Fibroblast of villous mesenchyme (primary cell): ENCODE measurements at regions not wholly inside any gene's neighbourhood (a gene's known extent, or its start where the extent isn't known, plus 50 kb on each side); places are given as distances from the start of the nearest gene placed in this dataset.
"Not testable (repeated sequence)": the region's sequence is repeated elsewhere in the genome, so short reads cannot be mapped to it uniquely, and the experiment has no call there.

Experiments used
- DNase-seq: peaks from one replicate; pipeline ENCODE4 v3.0.0-alpha.2; 2010; ENCODE audit warnings: low read depth
- H3K4me3 ChIP-seq: 2 replicates; pipeline ENCODE4 v1.5.1; 2011; ENCODE audit warnings: low read depth, mild to moderate bottlenecking, low read length
- TF ChIP-seq, protein P1 (sequence below): IDR thresholded peaks from 2 replicates; pipeline ENCODE4 v1.5.1; 2012; ENCODE audit warnings: low read depth, mild to moderate bottlenecking, low read length; ENCODE audit not compliant: insufficient read depth

DNA sequence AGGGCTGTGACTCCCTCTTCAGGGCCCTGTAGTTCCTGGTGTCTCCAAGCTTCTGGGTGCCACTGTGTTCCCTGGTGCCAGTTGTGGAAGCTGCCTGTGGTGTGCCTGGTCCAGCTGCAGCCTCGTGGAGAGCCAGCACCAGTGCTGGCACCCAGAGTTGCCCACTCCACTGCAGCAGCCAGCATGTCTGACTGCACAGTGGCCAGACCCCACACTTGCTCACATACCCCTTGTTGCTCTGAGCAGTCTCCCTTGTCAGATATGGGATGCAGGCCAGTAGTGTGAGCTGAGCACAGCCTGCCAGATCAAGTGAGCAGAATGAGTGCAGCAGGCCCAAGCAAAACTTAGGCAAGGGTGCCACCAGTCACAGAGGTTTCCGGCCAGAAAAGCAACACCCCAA is 108.6 kb downstream of the ZMAT1 start:
- DNase-seq, result no peak
- TF ChIP-seq, protein P1, sequence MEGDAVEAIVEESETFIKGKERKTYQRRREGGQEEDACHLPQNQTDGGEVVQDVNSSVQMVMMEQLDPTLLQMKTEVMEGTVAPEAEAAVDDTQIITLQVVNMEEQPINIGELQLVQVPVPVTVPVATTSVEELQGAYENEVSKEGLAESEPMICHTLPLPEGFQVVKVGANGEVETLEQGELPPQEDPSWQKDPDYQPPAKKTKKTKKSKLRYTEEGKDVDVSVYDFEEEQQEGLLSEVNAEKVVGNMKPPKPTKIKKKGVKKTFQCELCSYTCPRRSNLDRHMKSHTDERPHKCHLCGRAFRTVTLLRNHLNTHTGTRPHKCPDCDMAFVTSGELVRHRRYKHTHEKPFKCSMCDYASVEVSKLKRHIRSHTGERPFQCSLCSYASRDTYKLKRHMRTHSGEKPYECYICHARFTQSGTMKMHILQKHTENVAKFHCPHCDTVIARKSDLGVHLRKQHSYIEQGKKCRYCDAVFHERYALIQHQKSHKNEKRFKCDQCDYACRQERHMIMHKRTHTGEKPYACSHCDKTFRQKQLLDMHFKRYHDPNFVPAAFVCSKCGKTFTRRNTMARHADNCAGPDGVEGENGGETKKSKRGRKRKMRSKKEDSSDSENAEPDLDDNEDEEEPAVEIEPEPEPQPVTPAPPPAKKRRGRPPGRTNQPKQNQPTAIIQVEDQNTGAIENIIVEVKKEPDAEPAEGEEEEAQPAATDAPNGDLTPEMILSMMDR, result no peak

DNA sequence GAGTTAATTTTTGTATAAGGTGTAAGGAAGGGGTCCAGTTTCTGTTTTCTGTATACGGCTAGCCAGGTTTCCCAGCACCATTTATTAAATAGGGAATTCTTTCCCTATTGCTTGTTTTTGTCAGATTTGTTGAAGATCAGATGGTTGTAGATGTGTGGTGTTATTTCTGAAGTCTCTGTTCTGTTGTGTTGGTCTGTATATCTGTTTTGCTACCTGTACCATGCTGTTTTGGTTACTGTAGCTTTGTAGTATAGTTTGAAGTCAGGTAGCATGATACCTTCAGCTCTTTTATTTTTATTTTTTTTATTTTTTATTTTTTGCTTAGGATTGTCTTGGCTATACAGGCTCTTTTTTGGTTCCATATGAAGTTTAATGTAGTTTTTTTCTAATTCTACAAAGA is 114.1 kb downstream of the ZMAT1 start:
- DNase-seq, H3K4me3 ChIP-seq: not testable (repeated sequence)

More for the DNA sequence above, 108.6 kb downstream of the ZMAT1 start:
- no peak overlapping the region for H3K4me3 ChIP-seq

DNA sequence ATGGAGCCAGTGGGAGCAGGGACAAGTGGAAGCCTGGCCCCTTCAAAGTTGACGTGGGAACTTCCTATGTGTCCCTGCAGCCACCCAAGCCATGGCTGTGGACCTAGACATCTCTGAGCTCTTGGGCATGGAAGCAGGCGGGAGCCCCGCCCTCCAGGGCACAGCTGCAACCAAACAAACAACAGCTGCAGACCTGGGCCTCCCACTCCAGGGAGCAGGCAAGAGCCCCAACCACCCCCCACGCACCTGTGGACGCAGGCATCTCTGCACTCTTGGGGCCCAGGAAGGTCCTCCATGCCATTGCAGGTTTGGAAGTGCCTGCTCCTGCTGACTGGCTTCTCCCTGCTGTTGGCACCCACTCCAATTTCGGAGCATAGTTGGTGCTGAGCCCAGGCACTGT is 118.6 kb downstream of the ZMAT1 start:
- TF ChIP-seq, protein P1, result no peak
- no peak overlapping the region for H3K4me3 ChIP-seq
- DNase-seq, result no peak

DNA sequence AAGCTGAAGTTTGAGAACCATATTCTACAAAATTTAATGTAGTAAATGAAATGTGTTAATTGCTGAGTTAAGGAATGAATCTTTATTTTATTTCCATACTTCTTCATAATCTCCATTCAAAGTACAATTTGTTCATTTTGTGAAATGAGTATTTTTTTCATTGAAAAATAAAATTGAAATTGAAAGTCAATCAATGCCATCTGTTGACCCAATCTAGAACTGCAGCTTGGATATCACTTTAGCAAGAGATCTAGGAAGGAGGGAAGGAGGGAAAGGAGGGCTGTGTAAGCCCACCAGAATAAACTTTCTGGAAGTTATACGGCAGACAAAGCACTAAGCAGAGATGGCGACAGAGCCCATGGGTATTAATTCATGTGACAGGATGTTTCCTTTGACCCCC is 128.4 kb downstream of the ZMAT1 start:
- TF ChIP-seq, protein P1, result peak; percentile 40
- peak; percentile 2 for DNase-seq

DNA sequence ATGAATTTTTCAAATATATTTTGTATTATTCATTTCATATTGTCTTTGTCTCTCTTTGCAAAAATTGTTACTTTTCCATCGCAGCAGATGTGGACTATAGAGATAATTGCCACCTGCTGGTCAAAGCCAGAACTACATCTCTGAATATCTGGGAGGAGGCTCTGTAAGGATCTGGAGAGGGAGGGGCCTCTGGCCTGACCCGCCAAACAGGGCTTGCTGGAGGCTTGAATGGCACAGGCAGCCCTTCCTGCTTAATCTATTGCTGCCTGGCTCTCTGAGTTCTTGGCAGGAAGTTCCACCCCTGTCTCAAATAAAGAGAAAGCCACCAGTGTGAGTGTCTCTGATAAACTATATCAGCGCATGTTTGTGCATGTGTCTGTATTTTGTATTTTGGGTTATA is 132.4 kb downstream of the ZMAT1 start:
- H3K4me3 ChIP-seq, result no peak overlapping the region

More for the DNA sequence above, 128.4 kb downstream of the ZMAT1 start:
- no peak overlapping the region for H3K4me3 ChIP-seq

DNA sequence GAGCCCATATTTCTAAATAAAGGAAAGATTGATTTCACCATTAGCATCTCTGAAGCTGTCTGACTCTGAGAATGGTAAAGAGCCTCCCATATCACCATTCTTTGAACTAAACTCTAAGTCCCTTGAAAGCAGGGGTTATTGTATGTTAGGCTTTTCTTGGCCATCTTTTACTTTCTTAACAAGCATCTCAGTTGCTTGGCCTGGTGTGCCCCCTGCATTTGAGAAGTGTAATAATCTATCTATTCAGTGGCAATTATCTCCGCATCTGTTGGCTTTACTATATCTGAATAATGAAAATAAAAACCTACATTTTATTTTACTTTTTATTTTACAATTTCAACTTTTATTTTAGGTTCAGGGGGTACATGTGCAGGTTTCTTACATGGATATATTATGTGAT is 128.3 kb upstream of the ARMCX2 start:
- DNase-seq, result no peak
- H3K4me3 ChIP-seq, result no peak overlapping the region
- TF ChIP-seq, protein P1, result no peak

More for the DNA sequence above, 132.4 kb downstream of the ZMAT1 start:
- TF ChIP-seq, protein P1, result peak; percentile 65
- DNase-seq, result peak; percentile 83

DNA sequence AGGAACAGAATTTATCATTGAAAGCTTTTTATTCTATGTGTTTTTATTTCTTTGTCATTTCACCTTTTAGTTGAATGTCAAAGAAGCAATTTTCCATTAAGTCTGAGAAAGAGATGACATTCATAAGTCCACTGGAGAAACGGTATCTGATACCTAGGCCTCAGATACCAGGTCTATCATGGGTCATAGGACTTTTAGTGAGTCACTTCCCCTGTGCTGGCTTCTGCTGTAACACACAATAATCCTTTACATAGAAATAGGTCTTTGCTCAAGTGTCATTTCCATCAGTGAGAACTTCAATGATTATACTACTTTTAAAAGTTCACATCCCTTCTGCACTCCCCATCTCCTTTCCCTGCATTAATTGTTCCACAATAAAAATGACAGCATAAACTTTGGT is 125.5 kb upstream of the ARMCX2 start:
- TF ChIP-seq, protein P1, result no peak
- no peak for DNase-seq
- no peak overlapping the region for H3K4me3 ChIP-seq

DNA sequence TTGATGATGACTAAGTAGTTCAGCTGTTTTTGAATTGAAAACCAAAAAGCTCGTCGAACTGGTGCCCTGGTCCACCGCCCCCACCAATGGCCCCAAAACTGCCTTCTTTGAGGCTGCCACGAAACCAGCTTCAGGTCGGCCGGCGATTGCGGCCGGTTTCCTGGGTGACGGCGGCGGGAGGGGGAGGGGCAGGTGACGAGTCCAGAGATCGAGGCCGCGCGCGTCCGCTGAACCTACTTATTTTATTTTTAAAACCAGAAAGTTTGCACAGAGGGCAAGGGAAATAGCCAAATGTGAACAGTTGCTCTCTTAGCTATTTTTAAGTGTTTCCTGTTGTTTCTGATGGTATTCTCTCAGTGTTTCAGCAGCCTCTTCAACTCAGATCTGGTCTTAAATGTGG is 120.8 kb upstream of the ARMCX2 start:
- not testable (repeated sequence) for H3K4me3 ChIP-seq, DNase-seq
